Spleen (tissue), 7 donors: ENCODE measurements at regions not wholly inside any gene's neighbourhood (a gene's known extent, or its start where the extent isn't known, plus 50 kb on each side); places are given as distances from the start of the nearest gene placed in this dataset.

Source experiments
- POLR2A ChIP-seq, 3 donors: fragments of 450-650 bp; IDR thresholded peaks; one replicate each; pipeline ENCODE4 v1.5.1; 2017; ENCODE audit warnings: antibody characterized with exemption in 3 of 3, mild to moderate bottlenecking in 1 of 3
- POLR2AphosphoS5 ChIP-seq, 3 donors: sonication (generic); formaldehyde crosslinking; IDR thresholded peaks; one replicate each; pipeline ENCODE4 v1.5.1; 2017; ENCODE audit warnings: antibody characterized with exemption in 3 of 3
- TF ChIP-seq, protein P1 (sequence below), 11 experiments: fragments of 200-600 bp in 7 of 11; fragments of 450-650 bp in 4 of 11; sonication (generic) in 4 of 11; IDR thresholded peaks in 8 of 11; conservative IDR thresholded peaks in 3 of 11; 1 replicate in 7 of 11; 2 replicates in 4 of 11; pipeline versions ENCODE4 v1.4.0 to v1.8.0; 2016 to 2021; ENCODE audit warnings: antibody characterized with exemption in 11 of 11, inconsistent platforms in 4 of 11, mild to moderate bottlenecking in 1 of 11
- donor health status: DM: no; HTN: no; CAD: no; lungs with moderate emphysema.
- donor health status: DM: no; HTN: no; CAD: no.
- donor health status: DM: no; HTN: no; CAD: no.

DNA sequence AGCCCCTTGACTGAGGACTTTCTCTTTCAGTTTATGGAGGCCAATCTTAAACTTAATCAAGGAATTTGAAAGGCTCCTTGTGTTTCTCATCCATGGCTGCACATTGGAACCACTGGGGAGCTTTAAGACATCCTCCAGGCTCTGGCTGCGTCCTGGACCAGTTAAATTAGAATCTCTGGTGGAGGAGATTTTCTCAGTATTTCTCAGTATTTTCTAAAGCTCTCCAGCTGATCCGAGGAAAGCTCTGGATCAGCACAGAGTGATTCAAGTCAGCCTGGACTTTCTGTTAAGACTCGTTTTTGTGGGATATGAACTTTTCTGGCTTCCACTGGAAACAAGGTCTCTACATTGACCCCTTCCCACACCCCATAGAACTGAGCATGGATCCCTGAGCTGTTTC, 249.8 kb downstream of the STK31 start:
- TF ChIP-seq POLR2A (IDR thresholded peaks at IDR 0.05): no peak
- no peak for TF ChIP-seq POLR2AphosphoS5 (IDR thresholded peaks at IDR 0.05)
- TF ChIP-seq, protein P1, sequence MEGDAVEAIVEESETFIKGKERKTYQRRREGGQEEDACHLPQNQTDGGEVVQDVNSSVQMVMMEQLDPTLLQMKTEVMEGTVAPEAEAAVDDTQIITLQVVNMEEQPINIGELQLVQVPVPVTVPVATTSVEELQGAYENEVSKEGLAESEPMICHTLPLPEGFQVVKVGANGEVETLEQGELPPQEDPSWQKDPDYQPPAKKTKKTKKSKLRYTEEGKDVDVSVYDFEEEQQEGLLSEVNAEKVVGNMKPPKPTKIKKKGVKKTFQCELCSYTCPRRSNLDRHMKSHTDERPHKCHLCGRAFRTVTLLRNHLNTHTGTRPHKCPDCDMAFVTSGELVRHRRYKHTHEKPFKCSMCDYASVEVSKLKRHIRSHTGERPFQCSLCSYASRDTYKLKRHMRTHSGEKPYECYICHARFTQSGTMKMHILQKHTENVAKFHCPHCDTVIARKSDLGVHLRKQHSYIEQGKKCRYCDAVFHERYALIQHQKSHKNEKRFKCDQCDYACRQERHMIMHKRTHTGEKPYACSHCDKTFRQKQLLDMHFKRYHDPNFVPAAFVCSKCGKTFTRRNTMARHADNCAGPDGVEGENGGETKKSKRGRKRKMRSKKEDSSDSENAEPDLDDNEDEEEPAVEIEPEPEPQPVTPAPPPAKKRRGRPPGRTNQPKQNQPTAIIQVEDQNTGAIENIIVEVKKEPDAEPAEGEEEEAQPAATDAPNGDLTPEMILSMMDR (IDR thresholded peaks at IDR 0.05 in 8 of 11, conservative IDR thresholded peaks at IDR 0.05 in 3 of 11): no peak
